CD14-positive monocyte (primary cell): ENCODE measurements at regions not wholly inside any gene's neighbourhood (a gene's known extent, or its start where the extent isn't known, plus 50 kb on each side); places are given as distances from the start of the nearest gene placed in this dataset.

ENCODE experiments used
- DNase-seq, 3 donors: peaks; one replicate each; pipeline ENCODE4 v3.0.0-alpha.2; 2011 to 2022
- H2AFZ ChIP-seq: 2 replicates; pipeline ENCODE4 v1.6.0; 2012; ENCODE audit warnings: mild to moderate bottlenecking, low read depth, low read length, inconsistent platforms; ENCODE audit not compliant: insufficient read depth, poor library complexity, severe bottlenecking
- H3K27ac ChIP-seq, 2 donors: 1 replicate in 1 of 2; 2 replicates in 1 of 2; pipeline ENCODE4 v1.5.1; 2012 to 2013; ENCODE audit warnings: low read length in 2 of 2, control low read depth in 1 of 2, inconsistent platforms in 1 of 2, low read depth in 1 of 2, mild to moderate bottlenecking in 1 of 2
- H3K27me3 ChIP-seq, 2 donors: one replicate each; pipeline versions ENCODE4 v1.6.0 to v1.6.1; 2011 to 2013; ENCODE audit warnings: low read length in 2 of 2; ENCODE audit not compliant: control insufficient read depth in 2 of 2, insufficient read depth in 2 of 2
- H3K36me3 ChIP-seq, 2 donors: replicated peaks in 1 of 2; 1 replicate in 1 of 2; 2 replicates in 1 of 2; pipeline versions ENCODE4 v1.5.1 to v1.6.1; 2012 to 2013; ENCODE audit warnings: low read length in 2 of 2, control low read depth in 1 of 2, inconsistent platforms in 1 of 2, mild to moderate bottlenecking in 1 of 2; ENCODE audit not compliant: insufficient read depth in 2 of 2, control insufficient read depth in 1 of 2
- H3K4me1 ChIP-seq, 2 donors: 1 replicate in 1 of 2; 2 replicates in 1 of 2; pipeline versions ENCODE4 v1.5.1 to v1.6.1; 2012 to 2013; ENCODE audit warnings: low read length in 2 of 2, control low read depth in 1 of 2, inconsistent platforms in 1 of 2, mild to moderate bottlenecking in 1 of 2, moderate library complexity in 1 of 2; ENCODE audit not compliant: insufficient read depth in 2 of 2, control insufficient read depth in 1 of 2
- H3K4me2 ChIP-seq: replicated peaks from 2 replicates; pipeline ENCODE3; 2012; ENCODE audit warnings: low read length, moderate library complexity, mild to moderate bottlenecking; ENCODE audit not compliant: poor library complexity, severe bottlenecking; ENCODE audit errors: extremely low read depth
- H3K4me3 ChIP-seq, 3 experiments: fragments of 200-600 bp in 1 of 3; sonication (generic) in 1 of 3; replicated peaks in 1 of 3; 1 replicate in 2 of 3; 2 replicates in 1 of 3; pipeline ENCODE4 v1.5.1; 2011 to 2013; ENCODE audit warnings: low read length in 3 of 3, mild to moderate bottlenecking in 3 of 3, control low read depth in 2 of 3, low read depth in 2 of 3, inconsistent platforms in 1 of 3, moderate library complexity in 1 of 3
- H3K79me2 ChIP-seq: 2 replicates; pipeline ENCODE4 v1.6.0; 2012; ENCODE audit warnings: mild to moderate bottlenecking, control low read depth, inconsistent platforms, low read length, moderate library complexity; ENCODE audit not compliant: insufficient read depth
- H3K9ac ChIP-seq: 2 replicates; pipeline ENCODE4 v1.6.0; 2017; ENCODE audit warnings: low read length, mild to moderate bottlenecking; ENCODE audit not compliant: insufficient read depth, poor library complexity, severe bottlenecking
- H3K9me3 ChIP-seq, 2 donors: replicated peaks in 1 of 2; 1 replicate in 1 of 2; 2 replicates in 1 of 2; pipeline versions ENCODE4 v1.5.1 to v1.6.1; 2012 to 2013; ENCODE audit warnings: low read length in 2 of 2, control low read depth in 1 of 2; ENCODE audit not compliant: control insufficient read depth in 1 of 2, insufficient read depth in 1 of 2
- H4K20me1 ChIP-seq: 2 replicates; pipeline ENCODE4 v1.6.0; 2012; ENCODE audit warnings: mild to moderate bottlenecking, low read length, control low read depth, moderate library complexity; ENCODE audit not compliant: insufficient read depth
- H3K27ac Mint-ChIP-seq, 7 donors: one replicate each; pipeline ENCODE4 v1.8.0; 2020; ENCODE audit warnings: mild to moderate bottlenecking in 7 of 7, mixed read lengths in 7 of 7, moderate library complexity in 6 of 7, inconsistent platforms in 2 of 7
- H3K27me3 Mint-ChIP-seq, 3 donors: one replicate each; pipeline ENCODE4 v1.8.0; 2021 to 2022; ENCODE audit warnings: low read depth in 3 of 3, mild to moderate bottlenecking in 3 of 3, mixed read lengths in 3 of 3, moderate library complexity in 3 of 3, inconsistent platforms in 1 of 3
- H3K36me3 Mint-ChIP-seq, 2 donors: one replicate each; pipeline ENCODE4 v1.8.0; 2020; ENCODE audit warnings: mixed read lengths in 2 of 2, inconsistent platforms in 1 of 2, mild to moderate bottlenecking in 1 of 2
- H3K4me1 Mint-ChIP-seq: one replicate; pipeline ENCODE4 v1.8.0; 2020; ENCODE audit warnings: mild to moderate bottlenecking, mixed read lengths
- H3K4me3 Mint-ChIP-seq, 2 donors: one replicate each; pipeline ENCODE4 v1.8.0; 2020; ENCODE audit warnings: mild to moderate bottlenecking in 2 of 2, mixed read lengths in 2 of 2, moderate library complexity in 1 of 2
- H3K9me3 Mint-ChIP-seq, 7 donors: one replicate each; pipeline ENCODE4 v1.8.0; 2020 to 2022; ENCODE audit warnings: mixed read lengths in 7 of 7, mild to moderate bottlenecking in 6 of 7, moderate library complexity in 6 of 7, inconsistent platforms in 2 of 7
- CTCF ChIP-seq: fragments of 200-600 bp; IDR thresholded peaks from one replicate; pipeline ENCODE4 v1.8.0; 2022; ENCODE audit warnings: antibody characterized with exemption, mild to moderate bottlenecking
- WGBS: methylation state at CpG from one replicate; pipeline ENCODE4 v1.1.5; 2013; ENCODE audit warnings: missing lambda C conversion rate; ENCODE audit not compliant: insufficient coverage; 5-methylcytosine and 5-hydroxymethylcytosine counted together
- intact Hi-C, 2 donors: fragments of 100-400 bp; cut with micrococcal nuclease; formaldehyde crosslinking; loops; one replicate each; pipeline versions ENCODE4 v1.15.0 to v1.15.1; 2023

- Histone ChIP-seq H3K79me2 (no peaks in the 10 kb centered on the region), H3K27me3 (no peaks in the 10 kb centered on the region), H3K27ac (no peak overlapping the region), H3K36me3 (no peaks in the 10 kb centered on the region), H3K4me2 (no peak overlapping the region), H3K9me3 (peaks cover 8 to 19% of the 10 kb centered on the region in 2 donors), H4K20me1 (no peaks in the 10 kb centered on the region), H3K4me3 (no peak overlapping the region), H2AFZ (no peak overlapping the region), H3K9ac (no peak overlapping the region), H3K4me1 (no peaks in the 10 kb centered on the region)
- TF ChIP-seq CTCF: no peak
- no peaks in the 10 kb centered on the region for H3K36me3 Mint-ChIP-seq
- H3K4me3 Mint-ChIP-seq: no peak overlapping the region
- peaks cover 3 to 19% (median 8%) of the 10 kb centered on the region in 7 donors for H3K9me3 Mint-ChIP-seq
- no peak overlapping the region for H3K27ac Mint-ChIP-seq
- H3K27me3 Mint-ChIP-seq: peaks cover 0 to 1% (median 0%) of the 10 kb centered on the region in 3 donors
- H3K4me1 Mint-ChIP-seq: no peaks in the 10 kb centered on the region
- no peak for DNase-seq
- intact Hi-C loops: no loop called here
- WGBS: 94% methylated on average over 31 of the region's 31 CpGs
Observed at GRCh38 chr4:132062611-132063239, 1086.4 kb upstream of the PCDH10 start.

GRCh38 chr4:132063829-132064228 is 1085.3 kb upstream of the PCDH10 start:
- no peaks in the 10 kb centered on the region for H3K36me3 ChIP-seq
- Mint-ChIP-seq H3K27ac (no peak overlapping the region), H3K27me3 (peaks cover 0 to 1% (median 0%) of the 10 kb centered on the region in 3 donors), H3K9me3 (peaks cover 1 to 20% (median 8%) of the 10 kb centered on the region in 7 donors), H3K36me3 (no peaks in the 10 kb centered on the region), H3K4me1 (no peaks in the 10 kb centered on the region), H3K4me3 (no peak overlapping the region)
- H3K27me3 ChIP-seq: no peaks in the 10 kb centered on the region
- no peaks in the 10 kb centered on the region for H3K79me2 ChIP-seq
- no peak for TF ChIP-seq CTCF
- H3K4me1 ChIP-seq: no peaks in the 10 kb centered on the region
- 0% methylated on average over 1 of the region's 1 CpG for WGBS
- intact Hi-C loops: no loop called here
- H3K9me3 ChIP-seq: peaks cover 0 to 13% of the 10 kb centered on the region in 2 donors
- H3K4me3 ChIP-seq: no peak overlapping the region
- no peak overlapping the region for H3K9ac ChIP-seq
- H4K20me1 ChIP-seq: no peaks in the 10 kb centered on the region
- no peak for DNase-seq
- H3K27ac ChIP-seq: no peak overlapping the region
- no peak overlapping the region for H3K4me2 ChIP-seq
- no peak overlapping the region for H2AFZ ChIP-seq
